Left colon (tissue), 2 donors: ENCODE measurements at regions not wholly inside any gene's neighbourhood (a gene's known extent, or its start where the extent isn't known, plus 50 kb on each side); places are given as distances from the start of the nearest gene placed in this dataset.
A peak's percentile ranks its signal among the peaks of the same experiment; 100 is the strongest.
"Not testable (repeated sequence)": the region's sequence is repeated elsewhere in the genome, so short reads cannot be mapped to it uniquely, and the experiment has no call there.

Experiments used
- ATAC-seq: fragments of 200-7000 bp; cut with Tn5 transposase; one replicate; pipeline ENCODE4 v1.9.1; 2020; ENCODE audit warnings: mild to moderate bottlenecking, moderate library complexity
- DNase-seq, 2 donors: peaks; one replicate each; pipeline ENCODE4 v3.0.0-alpha.2; 2020
- intact Hi-C, 2 donors: fragments of 100-400 bp; cut with DNase I in 1 of 2; cut with micrococcal nuclease in 1 of 2; formaldehyde crosslinking; loops; one replicate each; pipeline versions ENCODE4 v1.11.2 to v1.14.0; 2022; cut with DNase I, micrococcal nuclease
- donor health status: DM: no; HTN: no; CAD: no.
- donor health status: DM: yes; HTN: yes; CAD: no.

DNA sequence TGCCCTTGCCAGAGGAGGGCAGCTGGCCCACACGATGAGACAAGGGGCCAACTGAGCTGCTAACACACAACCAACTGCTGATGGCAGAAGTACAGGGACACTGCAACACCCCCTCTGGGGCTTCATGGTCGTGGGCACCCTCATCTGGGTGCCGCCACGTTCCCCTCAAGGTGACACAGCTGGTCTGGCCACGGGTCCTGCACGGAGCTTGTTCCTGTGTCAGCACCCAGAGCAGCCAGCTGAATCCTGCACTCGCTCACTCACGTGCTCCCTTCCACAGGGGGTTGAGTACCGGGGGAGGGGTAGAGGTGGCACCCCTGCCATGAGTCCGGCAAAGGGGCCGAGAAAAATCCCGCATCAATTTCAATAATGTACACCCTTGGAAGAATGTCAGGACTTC lies 1319.1 kb downstream of the REEP3 start:
- DNase-seq (no peak), ATAC-seq (no peak)
- intact Hi-C loops, result no loop called here

DNA sequence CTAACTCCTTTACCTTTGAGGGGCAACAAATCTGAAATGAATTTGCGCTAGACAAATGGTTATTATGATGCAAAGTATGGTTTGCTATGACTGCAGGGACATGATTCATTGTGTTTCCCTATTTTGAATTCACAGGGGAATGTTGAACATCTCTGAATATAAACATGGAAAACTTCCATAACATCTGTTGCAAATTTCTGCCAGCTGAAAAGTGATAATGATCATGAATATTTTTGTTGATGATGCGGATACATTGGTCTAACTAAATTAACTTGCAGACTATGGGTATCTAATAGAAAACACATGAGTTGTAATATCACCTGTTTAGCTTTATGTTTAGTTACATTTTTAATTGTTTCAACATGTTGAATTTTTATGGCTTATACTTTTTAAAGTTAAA lies 1325.5 kb downstream of the REEP3 start:
- DNase-seq (no peak), ATAC-seq (no peak)
- intact Hi-C loops, result no loop called here

DNA sequence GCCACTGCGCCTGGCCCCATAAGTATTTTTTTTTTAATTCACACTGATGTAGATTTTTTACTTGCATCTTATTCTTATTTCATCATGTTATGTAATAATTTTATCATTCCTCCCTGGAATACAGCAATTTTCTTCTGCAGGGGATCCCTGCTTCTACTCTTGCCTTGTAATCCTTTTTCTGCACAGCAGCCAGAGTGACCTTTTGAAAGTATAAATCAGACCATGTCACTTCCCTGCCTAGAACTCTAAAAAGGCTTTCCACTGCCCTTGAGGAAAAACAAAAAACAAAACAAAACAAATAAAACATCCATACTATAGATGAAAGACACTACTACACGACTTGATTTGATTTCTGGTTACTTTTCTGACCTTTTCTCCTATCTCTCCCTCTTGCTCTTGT lies 1334.7 kb downstream of the REEP3 start:
- ATAC-seq (no peak), DNase-seq (no peak)
- intact Hi-C loops, result no loop called here

DNA sequence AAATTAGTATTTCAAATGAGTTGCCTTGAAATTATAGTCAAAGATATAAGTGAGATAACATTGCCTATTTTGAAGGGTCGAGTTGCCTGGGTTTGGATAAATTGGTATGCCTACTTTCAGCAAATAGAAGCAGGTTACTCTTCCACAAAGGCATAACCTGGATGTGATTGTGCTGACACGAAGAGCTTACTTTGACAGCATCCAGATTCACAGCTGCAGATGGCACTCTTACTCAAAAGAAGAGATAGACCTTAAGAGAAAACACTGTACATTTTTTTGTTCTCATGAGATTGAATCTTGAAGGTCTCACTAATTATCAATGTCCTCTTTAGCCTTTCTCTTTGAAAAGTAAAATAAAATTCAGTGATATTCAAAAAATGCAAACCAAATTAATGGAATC lies 1338.7 kb downstream of the REEP3 start:
- intact Hi-C loops, result no loop called here
- ATAC-seq (no peak), DNase-seq (no peak)

DNA sequence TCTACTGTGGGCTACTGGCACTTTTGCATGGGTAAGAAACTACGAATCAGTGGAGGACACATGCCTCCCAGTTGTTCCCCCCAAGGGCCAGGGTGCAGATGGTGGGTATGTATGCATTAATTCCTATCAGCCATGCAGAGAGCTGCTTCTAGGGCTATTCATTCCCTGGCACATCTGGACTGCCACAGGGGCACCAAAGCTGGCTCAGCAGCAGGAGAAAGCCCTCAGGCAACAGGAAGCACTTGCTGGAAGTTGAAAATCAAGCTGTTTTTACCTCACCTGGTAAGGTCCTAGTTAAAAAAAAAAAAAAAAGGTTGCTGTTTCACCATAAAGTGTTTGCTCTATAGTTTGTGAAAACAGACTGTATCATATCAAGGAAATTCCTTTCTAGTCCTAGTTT lies 1342.6 kb downstream of the REEP3 start:
- ATAC-seq, result no peak

DNA sequence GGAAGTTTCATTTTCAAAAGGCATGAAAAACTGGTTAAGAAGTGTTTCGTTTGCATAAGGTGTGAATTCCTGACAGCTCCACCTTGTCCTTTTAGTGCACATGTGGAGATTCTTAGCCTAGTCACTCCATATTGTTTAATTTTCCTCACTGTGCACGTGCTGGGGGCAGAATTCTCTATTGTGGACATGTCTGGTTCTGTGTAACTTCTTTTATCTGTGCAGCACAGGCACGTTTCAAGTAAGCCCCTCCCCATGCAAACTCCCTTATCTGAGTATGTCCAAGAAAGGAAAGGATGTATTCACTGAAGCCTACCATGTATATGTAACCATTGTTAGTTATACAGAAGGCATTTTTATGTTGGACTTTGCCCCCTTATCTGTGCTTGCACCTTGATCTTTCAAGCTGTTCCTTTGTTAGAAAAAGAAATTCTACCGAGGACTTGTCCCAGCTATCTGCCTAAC lies 1346.3 kb downstream of the REEP3 start:
- ATAC-seq (peak; percentile 94), DNase-seq (peak in 1 of 2 donors; percentile 3)
- intact Hi-C loops, result no loop called here

More for the DNA sequence above, 1342.6 kb downstream of the REEP3 start:
- no peak for DNase-seq
- intact Hi-C loops, result no loop called here

GRCh38 chr10:64873088-64873487 lies 1351.9 kb downstream of the REEP3 start:
- ATAC-seq, result no peak
- no peak for DNase-seq

GRCh38 chr10:64873959-64874358 lies 1352.8 kb downstream of the REEP3 start:
- ATAC-seq (no peak), DNase-seq (no peak)
- intact Hi-C loops, result no loop called here

More at GRCh38 chr10:64873088-64873487, 1351.9 kb downstream of the REEP3 start:
- intact Hi-C loops, result no loop called here

DNA sequence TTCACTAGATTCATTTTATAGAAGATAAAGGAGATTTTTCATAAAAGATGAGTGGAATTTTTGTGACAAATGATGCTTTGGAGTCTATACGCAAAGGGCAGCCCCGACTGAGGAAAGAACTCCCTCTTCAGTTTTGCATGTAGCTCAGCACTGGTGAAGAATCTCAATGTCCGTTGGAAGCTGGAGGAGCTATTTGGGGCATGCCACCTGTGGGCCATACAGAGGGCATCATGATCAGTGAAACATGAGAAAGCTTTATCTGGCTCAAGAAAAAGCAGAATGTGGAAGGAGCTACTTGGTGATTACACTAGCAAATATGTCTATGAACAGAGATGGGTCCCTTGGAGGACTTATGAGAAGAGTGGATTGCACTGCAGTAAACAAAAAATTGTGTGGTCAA lies 1359.3 kb downstream of the REEP3 start:
- intact Hi-C loops, result no loop called here
- no peak for ATAC-seq
- no peak for DNase-seq

DNA sequence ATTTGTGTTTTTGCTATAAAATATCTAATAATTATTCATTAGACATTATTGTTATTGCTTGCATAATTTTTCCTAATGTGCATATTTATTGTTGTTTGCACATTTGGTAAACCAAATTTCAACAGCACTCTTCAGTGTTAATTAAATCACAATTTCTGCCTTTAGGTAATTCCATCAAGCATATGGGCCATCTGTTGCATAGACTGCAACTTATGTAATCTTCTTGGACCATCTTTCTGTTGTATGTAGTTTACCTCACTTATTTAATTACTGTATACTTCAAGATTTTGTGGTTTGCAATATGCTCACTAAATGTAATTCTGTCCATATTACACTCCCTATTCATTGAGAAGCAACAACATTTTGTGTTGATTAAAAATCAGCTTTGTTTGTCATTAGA lies 1360.1 kb downstream of the REEP3 start:
- DNase-seq, result no peak
- no peak for ATAC-seq
- intact Hi-C loops, result no loop called here

DNA sequence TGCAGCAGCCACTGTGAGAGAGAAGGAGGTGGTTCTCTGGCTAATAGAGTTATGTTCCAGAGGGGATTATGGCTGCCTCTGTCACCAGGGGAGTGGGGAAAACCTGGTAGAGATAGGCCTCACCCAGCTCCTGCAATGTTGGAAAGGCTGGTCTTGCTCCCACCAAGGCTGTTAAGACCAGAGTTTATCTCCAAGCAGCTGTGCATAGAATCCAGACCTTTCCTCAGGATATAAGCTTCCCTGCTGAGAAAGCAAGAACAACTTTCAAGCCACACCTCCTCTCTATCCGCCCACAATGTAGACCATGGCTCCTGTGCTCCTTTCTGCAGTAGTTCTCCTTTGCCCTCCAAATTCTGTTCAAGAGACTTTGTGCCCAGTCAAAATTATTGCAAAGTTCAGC lies 1375.4 kb downstream of the REEP3 start:
- ATAC-seq (no peak), DNase-seq (no peak)
- intact Hi-C loops, result no loop called here

DNA sequence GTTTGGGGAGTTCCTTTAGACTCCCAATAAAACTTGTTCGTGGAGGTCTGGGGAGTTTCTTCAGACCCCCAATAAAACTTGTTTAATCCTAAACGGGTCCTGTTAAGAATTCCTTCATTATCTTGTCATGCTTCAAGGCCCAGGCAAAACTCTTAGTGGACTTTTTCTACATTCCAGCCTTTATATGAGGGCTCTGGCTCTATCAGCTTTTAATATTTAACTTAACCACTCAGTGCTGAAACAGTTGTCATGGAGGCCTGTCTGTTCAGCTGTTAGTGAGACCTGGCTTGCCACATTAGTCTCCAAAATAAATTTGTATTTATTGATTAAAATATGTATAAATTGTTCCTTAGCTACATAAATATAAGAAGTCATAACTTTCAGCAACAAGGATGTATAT lies 1385.1 kb downstream of the REEP3 start:
- intact Hi-C loops, result not testable (repeated sequence)

DNA sequence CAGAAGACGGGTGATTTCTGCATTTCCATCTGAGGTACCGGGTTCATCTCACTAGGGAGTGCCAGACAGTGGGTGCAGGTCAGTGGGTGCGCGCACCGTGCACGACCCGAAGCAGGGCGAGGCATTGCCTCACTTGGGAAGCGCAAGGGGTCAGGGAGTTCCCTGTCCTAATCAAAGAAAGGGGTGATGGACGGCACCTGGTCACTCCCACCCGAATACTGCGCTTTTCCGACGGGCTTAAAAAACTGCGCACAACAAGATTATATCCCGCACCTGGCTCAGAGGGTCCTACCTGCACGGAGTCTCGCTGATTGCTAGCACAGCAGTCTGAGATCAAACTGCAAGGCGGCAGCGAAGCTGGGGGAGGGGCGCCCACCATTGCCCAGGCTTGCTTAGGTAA lies 1403.1 kb downstream of the REEP3 start:
- DNase-seq, intact Hi-C loops, ATAC-seq: not testable (repeated sequence)

More for the DNA sequence above, 1385.1 kb downstream of the REEP3 start:
- not testable (repeated sequence) for DNase-seq, ATAC-seq

DNA sequence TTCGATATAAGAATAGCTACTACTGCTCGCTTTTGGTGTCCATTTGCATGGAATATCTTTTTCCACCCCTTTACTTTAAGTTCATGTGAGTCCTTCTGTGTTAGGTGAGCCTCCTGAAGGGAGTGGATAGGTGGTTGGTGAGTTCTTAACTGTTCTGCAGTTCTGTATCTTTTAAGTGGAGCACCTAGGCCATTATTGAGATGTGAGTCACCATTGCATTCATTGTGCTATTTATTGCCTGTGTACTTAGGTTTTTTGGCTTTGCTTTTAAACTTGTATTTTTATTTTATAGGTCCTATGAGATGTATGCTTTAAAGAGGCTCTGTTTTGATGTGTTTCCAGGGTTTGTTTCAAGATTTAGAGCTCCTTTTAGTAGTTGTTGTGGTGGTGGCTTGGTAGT lies 1430.8 kb downstream of the REEP3 start:
- ATAC-seq (no peak), DNase-seq (no peak)
- intact Hi-C loops, result no loop called here

DNA sequence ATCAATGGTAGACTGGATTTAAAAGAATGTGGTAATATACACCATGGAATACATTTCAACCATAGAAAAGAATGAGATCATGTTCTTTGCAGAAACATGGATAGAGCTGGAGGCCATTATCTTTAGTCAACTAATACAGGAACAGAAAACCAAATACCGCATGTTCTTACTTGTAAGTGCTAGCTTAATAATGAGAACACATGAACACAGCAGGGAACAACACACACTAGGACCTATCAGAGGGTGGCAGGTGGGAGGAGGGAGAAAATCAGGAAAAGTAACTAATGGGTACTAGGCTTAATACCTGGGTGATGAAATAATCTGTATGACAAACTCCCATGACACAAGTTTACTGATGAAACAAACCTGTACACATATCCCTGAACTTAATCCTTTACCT lies 1435.2 kb downstream of the REEP3 start:
- no peak for ATAC-seq
- intact Hi-C loops, result no loop called here
- no peak for DNase-seq

DNA sequence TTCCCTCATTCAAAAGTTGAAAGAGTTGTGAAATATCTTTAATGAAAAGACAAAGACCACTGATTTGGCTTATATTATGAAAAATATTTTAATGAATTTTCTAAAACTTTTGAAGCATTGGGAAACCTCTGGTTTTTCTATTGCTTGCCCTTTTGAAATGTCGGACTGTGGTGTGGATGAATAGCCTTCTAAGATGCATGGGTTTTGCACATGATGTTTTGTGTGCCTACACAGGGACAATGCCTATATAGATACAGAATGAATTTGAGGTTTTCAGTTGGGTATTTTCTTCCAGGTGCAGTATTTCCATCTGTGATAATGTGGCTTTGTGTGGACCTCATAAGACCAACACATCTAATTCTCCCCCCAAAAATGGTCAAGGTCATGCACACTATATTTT lies 1437.9 kb downstream of the REEP3 start:
- intact Hi-C loops, result no loop called here
- no peak for ATAC-seq
- no peak for DNase-seq

DNA sequence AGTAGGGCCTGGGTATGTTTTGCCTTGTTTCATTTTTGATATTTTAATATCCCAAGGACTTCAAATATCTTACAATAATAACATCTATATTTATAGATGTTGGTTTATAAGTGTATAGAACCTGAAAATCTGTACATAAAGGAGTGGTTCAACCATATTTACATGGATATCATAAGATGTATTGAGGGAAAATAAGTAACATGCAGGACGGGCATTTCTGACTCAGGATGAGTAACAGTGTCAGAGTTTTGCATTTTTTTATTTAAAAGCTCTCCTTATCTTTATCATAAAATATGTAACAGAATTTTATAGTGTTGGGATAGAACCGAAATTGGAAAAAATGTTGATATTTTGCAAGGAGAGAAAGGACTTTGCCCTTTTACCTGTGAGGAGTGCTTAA lies 1438.7 kb downstream of the REEP3 start:
- intact Hi-C loops, result no loop called here
- no peak for ATAC-seq
- DNase-seq, result no peak

DNA sequence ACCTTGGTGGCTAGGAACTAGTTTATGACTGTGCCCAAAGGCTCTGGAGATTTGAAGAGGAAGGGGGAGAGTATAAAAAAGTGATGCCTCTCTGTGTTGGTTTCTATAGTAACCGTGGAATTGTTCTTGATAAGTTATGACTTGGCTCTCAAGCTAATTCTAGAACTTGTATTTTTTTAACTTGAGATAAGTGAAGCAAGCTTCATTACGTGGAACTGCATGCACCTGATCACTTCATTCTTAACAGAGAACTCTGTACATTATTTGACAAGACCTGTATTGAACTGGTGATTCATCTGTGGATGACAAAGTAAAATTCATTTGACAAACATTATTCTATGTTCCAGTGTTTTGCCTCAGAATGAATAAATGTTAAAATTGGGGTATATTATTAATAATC lies 1452.2 kb downstream of the REEP3 start:
- ATAC-seq, result no peak
- no peak for DNase-seq
- intact Hi-C loops, result no loop called here

- DNase-seq (no peak), ATAC-seq (no peak)
- intact Hi-C loops, result no loop called here
These were observed 1454.9 kb downstream of the REEP3 start for GRCh38 chr10:64976150-64976549.

DNA sequence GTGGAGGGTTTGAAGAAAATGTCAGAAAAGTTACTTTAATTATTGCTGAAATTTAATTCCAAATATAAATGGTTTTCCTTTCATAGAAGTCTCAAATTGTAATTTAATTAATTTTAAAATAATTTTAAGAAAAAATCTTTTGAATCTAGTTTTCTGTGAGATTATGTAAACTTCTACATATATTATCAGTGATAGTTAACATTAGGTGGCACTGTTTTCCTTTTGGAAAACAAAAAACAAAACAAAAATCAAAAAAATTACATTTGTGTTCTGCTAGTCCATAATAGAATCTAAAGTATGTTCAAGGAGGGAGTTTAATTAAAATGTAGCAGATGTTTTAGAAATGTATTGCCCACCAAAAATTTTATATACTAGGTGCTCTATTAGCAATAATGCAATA lies 1456.7 kb downstream of the REEP3 start:
- DNase-seq (no peak), ATAC-seq (no peak)
- intact Hi-C loops, result no loop called here

- intact Hi-C loops, result no loop called here
- DNase-seq (no peak), ATAC-seq (no peak)
These were observed 1475.7 kb downstream of the REEP3 start for GRCh38 chr10:64996886-64997285.

DNA sequence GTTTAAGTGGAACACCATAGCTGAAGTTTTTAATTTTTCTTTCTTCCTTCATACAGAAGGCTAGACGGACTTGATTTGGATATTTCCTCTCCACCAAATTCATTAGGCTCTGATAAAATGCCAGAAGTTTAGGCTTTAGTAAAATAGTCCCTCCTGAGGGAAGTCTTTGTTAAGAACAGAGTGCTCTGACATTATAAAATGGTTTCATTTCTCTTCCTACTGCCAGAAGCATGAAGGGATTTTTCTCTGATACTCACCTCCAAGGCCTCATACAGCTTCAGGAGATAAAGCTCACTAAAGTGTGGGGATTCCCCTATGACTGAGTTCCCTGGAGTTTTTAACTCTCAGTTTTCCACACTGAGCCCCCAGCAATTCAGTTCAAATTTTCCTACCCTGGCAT lies 1489.6 kb downstream of the REEP3 start:
- DNase-seq (no peak), ATAC-seq (no peak)
- intact Hi-C loops, result no loop called here
